GM18858 (cell line): ENCODE measurements at regions not wholly inside any gene's neighbourhood (a gene's known extent, or its start where the extent isn't known, plus 50 kb on each side); places are given as distances from the start of the nearest gene placed in this dataset.

Source experiments
- ATAC-seq: cut with Tn5 transposase; IDR thresholded peaks from one replicate; pipeline ENCODE4 v1.9.1; 2021; ENCODE audit not compliant: unreplicated experiment

DNA sequence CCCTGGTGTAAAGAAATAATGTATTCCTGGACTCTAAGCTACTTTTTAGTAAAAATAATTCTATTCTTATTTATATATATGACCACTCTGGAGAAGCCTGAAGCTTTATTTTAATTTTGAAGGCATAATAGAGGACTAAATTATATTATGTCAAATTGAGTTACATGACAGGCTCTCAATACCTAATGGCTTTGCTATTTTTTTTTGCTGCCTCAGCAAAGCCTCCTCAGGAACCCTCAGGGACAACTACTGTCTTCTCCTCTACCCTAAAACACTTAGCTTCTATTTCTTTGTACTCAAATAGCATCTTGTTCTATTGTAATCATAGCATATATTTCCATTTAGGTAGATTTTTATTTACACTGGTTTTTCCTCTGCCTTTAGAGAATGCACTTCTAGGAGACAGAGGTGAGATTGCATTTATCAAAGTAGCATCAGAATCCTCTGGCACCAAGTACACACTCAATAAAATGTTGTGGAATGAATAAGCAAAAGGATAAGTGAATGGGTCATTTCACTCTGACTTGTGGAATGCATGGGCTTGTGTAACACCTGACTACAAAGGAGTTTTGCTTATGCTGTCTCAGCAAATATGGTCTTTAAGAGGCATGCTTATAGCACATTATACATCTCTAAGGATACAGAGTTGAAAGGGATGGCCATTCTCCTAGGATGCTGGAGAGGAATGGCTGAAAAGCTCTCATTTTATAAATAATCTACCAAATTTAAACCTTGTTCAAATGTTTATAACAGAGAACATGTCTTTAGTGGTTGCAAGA lies 605.2 kb downstream of the KCNJ2 start:
- no peak for ATAC-seq

DNA sequence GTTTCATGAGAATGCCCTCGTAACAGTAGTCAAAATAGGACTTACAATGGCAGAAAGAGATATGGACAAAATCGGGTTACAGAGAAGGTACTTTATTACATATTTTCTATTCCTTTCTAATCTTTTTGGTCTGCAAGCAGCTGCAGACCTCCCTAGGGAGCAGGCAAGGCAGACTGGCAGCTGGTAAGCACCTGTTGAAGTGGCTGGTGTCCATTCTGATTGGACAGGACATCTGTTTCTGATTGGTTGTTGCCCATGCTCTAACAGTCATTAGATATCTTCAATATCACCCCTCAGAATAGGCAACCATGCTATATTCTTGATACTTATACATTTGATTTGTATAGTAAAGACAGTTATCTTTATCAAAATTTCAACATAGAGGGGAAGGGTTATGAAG lies 606.3 kb downstream of the KCNJ2 start:
- no peak for ATAC-seq

DNA sequence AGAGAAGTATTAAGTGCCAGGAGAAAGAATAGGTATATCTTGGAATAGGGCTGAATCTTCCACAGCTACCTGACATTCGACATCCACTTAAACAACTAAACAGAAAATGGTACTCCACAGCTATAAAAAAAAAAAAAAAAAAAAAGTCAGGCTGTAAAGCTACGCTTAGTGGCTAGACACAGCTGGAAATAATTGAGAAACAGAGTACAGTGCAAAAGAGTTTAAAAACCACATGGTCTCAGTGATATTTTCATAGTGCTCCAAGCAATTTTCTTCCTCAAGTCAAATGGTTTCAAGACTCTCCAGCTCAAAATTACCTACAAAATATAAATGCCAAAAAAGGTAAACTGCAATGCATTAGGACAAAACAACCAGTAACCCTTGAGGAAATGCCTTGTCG lies 607.1 kb downstream of the KCNJ2 start:
- no peak for ATAC-seq

DNA sequence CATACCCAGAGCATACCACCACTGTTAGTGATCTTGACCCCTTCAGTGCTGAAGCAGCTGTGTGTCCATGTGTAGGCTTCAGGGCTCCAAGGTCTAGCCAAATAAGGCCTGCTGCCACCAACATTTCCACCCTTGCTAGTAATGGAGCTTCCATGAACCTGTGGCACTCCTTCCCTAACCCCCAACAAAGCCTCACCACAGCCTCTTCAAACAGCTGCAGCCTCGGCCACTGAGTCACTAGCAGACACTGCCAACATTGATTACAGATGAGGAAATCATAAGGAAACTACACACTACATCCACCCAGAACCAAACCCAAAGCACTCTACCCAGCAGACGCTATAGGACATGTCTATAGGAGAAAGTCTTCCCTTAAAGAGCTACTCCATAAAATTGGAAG lies 610.7 kb downstream of the KCNJ2 start:
- no peak for ATAC-seq

DNA sequence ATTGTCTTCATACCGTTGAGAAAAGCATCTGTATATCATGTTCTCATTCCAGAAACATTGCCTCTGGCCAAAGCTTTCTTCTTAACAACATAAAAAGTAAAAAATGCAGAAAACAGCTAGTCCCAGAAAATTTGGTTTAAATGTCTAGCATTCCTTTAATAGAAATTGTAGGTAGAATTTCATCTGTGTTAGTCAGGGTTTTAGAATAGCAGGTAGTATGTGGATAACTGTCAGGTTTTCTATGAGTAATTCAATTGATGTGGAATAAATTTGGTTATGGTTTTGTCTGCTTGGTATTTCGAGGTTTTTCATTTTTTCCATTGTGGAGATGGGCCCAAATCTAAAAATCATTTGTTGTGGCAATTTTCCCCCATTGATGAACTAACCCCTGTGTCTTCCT lies 616.7 kb downstream of the KCNJ2 start:
- no peak for ATAC-seq

DNA sequence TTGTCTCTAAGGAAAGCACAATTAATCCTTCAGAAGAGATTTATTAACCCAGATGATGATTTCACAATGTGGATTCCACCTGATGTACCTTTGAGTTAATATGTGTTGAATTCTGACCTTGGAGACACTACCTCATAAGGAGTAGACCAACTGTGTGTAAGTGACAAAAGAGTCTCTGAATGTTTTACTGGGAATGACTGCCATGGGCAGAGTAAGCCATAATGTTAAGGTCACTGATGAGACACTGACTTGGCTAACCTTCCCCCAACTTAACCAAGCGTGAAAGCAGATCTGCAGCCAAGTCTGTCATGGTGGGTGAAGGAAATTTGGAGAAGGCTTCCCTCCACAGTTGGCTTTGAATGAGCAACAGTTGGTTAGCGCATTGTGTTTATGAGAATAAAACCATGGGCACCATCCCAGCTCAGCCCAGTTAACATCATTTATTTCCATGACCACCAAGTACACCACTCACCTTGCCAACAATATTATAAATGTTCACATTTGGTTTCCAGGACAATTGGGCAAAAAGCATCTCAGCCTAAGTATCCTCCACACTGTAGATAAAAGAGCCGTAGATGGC lies 618.5 kb downstream of the KCNJ2 start:
- ATAC-seq, result no peak

DNA sequence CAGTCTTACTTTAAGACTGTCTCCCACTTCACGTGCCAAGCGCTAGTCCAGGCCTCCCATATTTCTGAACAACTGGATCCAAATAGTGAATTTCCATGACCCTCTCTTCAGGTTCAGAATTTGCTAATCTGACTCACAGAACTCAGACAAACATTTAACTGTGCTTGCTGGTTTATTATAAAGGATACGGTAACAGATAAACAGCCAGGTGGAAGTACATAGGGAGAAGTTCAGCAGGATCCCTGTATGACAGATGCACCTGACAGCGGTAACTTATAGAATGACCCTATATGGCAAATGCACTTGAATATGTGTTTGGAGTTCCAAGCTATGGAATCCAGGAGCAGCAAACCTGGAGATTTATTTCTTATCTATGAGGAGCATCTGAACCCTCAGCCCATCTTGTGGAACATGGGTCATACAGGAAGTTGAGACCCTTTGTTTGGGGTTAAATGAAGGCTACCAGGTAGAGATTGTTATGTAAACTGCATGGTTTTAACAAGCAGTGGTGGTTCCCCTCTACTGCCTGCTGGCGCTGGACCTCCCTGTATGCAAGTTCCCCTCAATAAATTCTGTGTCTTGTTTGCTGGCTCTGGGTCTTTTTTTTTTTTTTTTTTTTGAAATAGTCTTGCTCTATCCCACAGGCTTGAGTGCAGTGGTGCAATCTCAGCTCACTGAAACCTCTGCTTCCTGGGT lies 622.6 kb downstream of the KCNJ2 start:
- ATAC-seq, result no peak

DNA sequence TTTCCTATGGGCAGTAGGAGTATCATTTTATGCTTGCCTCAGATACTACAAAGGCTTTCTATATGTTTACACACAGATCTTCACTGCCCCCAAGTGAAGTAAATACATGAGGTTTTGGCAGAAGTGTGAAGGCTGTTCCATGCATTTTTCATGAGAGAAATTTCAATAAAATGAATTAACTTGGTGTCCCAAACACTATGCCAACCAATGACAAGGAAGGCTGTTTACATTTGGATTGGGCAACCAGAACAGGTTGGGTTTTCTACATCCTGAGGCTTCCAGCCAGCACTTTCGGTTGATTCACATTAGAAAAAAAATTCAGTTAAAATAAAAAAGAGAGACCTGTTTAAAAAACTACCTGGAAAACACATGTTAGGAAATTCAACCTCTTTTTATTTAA lies 625.4 kb downstream of the KCNJ2 start:
- ATAC-seq, result no peak

DNA sequence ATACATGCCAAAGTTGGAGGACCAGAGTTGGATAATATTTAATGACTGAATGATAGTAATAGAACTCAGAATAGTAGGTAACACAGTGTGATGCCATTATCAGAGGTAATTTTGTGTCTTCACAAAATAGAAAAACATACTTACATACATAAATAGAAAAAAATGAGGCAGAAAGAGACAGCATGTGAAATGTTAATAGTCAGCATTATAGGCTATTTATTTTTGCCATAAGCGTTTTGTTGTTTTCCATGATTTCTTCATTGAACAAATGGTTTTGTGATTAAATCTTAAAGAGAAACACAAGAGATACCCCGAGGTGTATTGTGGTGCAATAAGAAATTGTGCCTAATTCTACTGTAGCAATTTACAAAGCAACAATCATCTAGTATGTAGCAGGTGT lies 626.3 kb downstream of the KCNJ2 start:
- ATAC-seq, result no peak

DNA sequence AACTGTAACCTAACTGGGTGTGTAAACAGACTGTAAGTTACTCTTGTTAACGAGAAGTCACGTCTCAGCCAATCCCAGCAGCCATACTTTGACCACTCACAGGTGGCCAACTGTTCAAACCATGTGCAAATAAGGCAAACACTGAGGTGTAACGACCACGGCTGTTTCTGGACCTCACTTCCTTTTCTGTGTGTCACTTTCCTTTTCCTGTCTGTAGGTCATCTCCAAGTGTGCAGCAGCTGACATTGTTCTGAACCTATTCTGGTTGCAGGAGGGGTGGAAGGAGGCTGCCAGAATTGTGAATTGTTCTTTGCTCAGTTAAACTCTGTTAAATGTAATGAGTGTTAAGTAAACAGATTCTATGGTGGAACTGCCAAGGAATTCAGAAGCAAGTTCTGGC lies 627.4 kb downstream of the KCNJ2 start:
- no peak for ATAC-seq

DNA sequence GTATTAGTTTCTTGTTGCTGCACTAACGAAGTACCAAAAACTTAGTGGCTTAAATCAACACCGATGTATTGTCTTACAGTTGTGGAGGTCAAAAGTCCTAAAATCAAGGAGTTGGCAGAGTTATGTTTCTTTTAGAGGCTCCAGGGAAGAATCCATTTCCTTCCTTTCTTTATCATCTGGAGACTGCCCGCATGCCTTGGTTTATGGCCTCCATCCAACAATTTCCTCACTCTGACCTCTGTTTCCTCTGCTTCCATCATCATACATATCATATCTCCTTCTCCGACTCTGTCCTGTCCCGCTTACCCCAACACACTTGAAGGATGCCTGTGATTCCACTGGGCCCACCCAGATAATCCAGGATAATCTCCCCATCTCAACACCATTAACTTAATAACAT lies 627.8 kb downstream of the KCNJ2 start:
- no peak for ATAC-seq

DNA sequence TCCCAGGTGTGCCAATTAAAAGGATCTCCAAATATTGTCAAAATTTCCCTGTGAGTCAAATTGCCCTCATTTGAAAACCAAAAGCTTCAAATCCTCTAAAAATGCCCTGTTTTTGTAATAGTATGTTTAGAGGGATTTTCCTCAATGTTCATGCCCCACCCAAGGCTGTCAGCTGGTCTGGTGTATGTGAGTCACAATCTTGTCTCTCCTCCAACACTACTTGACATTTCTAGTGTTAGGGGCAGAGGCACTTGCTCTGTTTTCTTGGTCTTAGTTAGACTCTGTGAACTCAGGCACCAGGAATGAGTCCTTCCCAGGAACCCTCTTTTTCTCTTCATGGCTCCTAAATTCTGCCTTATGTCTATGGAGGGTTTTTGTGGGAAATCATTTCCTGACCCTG lies 634.8 kb downstream of the KCNJ2 start:
- ATAC-seq, result no peak

DNA sequence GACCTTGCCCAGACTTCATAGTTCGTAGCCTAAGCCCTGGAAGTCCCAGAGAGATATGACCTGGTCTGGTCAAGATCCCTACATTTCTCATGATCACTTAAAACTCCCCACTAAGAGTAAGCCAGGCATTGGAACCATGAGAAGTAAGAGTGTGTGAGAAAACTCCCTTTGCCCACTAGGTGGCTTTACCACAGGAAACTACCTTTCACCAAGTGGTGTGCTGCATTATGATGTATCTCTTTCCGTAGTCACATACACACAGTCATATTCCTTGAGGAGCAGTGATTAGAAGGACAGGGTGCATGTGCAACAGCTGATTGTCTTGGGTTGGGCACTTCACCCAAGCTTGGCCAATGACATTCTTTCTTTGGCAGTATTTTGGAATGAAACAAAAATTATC lies 639.3 kb downstream of the KCNJ2 start:
- ATAC-seq, result no peak

DNA sequence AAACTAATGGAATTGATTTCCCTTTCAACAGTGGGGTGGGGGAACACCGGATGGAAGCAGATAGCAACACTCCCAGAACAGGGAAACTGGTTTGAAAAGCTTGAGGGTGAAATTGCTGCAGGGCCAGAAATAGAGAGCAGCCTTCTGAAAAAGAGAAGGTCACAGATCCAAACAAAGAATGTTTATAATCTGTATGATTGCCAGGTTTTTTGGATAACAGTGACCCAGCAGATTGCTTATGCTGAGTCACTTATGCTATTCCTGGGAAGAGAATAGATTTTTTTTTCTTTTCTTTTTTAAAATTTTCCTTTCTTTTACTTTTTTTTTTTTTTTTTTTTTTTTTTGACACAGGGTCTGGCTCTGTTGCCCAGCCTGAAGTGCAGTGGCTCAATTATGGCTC lies 641.3 kb downstream of the KCNJ2 start:
- ATAC-seq, result no peak

DNA sequence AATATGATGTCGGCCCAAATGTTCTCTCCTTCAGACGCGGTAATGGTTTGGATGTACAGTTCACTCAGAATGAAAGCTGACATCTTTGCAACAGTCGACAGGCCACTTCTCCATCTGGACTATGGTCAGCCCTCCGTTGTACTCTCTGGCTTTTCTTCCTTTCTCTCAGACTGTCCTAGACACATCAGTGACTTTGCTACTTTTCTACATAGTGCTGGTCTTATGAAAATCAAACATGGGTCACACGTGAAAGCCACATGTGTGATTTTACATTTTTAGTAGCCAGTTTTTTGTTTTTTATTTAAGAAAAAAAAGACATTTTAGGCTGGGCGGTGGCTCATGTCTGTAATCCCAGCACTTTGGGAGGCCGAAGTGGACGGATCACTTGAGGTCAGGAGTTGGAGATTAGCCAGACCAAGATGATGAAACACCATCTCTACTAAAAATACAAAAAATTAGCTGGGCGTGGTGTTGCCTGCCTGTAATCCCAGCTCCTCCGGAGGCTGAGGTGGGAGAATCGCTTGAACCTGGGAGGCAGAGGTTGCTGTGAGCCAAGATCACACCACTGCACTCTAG lies 644.1 kb downstream of the KCNJ2 start:
- no peak for ATAC-seq

DNA sequence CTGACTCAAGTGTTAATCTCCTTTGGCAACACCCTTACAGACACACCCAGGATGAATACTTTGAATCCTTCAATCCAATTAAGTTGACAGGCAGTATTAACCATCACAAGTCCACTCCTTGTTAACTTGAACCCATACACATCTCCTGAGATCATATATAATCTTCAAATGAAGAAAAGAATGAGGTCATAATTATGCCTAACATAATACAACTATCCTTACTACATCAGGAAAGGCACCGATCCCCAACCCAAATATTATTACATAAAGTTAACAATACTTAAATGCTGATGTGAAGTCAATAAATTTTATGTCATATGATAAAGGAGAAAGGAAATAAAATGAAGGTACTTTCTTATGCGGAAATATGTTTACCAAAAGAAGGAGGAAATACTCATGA lies 649.9 kb downstream of the KCNJ2 start:
- no peak for ATAC-seq

DNA sequence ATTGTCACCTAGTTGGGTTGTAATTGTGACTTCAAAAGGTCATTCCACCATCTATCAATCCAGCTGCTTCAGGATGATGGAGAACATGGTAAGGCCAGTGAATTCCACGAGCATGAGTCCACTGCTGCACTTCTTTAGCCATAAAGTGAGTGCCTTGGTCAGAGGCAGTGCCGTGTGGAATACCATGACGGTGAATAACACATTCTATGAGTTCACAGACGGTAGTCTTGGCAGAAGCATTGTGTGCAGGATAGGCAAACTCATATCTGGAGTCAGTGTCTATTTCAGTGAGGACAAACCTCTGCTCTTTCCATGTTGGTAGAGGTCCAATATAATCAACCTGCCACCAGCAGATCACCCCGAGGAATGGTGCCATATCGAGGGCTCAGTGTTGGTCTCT lies 650.9 kb downstream of the KCNJ2 start:
- ATAC-seq, result no peak

DNA sequence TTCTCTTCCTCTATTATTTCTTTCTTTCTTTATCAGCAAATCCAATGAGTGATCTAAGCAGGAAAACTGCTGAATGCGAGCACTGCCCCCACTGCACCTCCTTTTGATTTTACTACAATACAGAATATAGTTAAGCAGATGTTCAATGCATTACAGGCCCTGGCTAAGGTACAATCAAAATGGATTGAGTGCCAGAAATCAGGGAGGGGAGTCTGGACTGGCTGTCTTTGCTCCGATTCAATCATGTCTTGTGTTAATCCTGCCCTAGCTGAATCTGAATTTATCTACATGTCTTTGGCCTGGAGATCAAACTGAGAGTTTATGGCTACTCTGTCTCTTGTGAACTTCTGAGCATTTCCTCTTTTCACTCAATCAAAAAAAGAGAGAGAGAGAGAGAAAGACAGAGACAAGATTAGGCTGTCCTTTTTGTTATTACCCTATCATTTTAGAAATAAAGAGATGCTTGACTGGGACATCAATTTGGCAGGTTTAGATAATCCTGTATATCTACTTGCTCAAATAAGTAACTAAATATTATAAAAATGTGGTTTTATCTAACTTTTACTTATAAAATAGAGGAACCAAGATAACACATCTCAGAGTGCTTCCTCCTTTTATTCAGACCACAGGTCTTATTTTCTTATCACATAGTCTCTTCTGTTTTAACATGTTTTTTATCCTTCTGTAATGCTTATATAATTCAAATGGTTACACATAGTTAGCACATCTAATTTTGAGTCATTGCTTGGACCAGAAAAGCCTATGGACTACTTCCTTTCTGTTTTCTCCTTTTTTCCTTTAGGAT lies 656.2 kb downstream of the KCNJ2 start:
- ATAC-seq, result no peak

DNA sequence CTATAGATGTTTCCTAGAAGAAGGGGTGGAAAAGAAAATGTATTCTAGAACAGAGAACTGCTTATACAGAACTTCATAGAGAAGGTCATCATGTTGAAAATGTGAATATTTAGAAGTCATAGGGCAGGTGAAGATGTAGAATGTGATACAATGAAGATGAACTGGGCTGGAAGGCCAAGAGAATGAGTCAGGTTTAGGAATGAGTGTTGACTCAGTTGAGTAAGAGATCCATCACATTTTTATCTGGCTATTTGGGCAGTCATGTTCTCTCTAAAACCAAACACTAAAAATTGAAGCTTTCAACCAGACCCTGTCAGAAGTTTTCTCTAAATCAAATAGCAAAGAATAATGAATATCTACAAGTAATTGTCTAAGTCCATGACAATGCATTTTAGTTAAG lies 660.5 kb downstream of the KCNJ2 start:
- ATAC-seq, result no peak

DNA sequence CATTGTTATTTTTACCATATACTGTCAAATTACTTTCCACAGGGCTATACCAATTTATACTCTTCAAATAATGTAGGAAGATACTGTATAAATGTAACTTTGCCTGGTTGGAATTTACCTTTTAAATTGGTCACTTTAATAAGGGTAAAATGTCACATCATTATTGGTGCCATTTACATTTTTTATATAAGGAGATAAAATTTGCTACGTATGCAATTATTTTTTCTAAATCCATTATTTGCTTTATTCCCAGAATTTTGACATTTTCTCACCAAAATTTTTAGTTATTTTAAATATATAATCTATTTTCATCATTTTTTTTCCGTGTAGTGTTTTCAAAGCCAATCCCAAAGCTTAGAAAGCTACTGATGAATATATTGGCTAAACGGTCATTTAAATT lies 664.7 kb downstream of the KCNJ2 start:
- no peak for ATAC-seq

DNA sequence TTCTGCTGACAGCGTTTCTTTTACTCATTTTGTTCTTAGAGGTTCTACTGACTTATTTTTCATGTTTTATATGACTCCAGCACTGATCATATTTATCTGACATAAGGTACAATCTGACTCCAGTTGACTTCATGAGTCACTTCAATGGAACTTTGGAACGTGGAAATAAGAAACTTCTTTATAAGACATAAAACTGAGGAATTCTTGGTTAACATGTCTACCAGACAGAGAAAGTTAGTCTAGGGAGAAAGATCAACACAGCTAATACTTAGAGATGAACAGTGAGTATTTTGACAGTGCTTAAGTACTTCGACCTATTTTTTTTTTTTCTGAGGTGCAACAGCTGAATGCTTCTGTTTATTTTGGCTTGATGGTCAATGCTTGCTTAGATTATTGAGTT lies 679.5 kb downstream of the KCNJ2 start:
- ATAC-seq, result no peak
